ENCODE measurements at regions not wholly inside any gene's neighbourhood (a gene's known extent, or its start where the extent isn't known, plus 50 kb on each side); places are given as distances from the start of the nearest gene placed in this dataset.
"Not testable (repeated sequence)": the region's sequence is repeated elsewhere in the genome, so short reads cannot be mapped to it uniquely, and the experiment has no call there.

DNA sequence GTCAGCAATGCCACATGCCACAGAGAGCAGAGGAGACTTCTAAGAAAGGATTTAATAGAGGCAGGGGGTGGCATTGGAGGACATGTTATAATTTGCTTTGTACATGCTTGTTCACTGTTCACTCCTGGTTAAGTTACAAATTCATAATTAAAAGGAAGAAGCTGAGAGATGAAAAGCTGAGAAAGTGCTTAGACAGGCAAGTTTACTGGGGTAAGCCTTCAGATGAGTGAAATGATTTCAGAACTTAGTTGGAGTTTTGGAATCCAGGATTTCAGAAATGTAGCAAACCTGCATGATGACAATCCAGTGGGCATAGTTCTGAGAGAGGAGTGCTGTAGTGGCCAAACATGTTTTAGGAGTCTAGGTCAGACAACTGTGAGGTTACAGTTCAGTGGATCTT lies 67.3 kb upstream of the FBXO33 start:
- no peak for TF ChIP-seq CTCF (IDR thresholded peaks at IDR 0.05)
- no peaks in the 10 kb centered on the region for H3K4me1 ChIP-seq (ENCODE audit: low read depth)
- H3K4me3 ChIP-seq: no peak overlapping the region
- H3K9me3 ChIP-seq: peaks cover 9% of the 10 kb centered on the region
- no peaks in the 10 kb centered on the region for H3K36me3 ChIP-seq (ENCODE audit: low read depth)
- ATAC-seq: no peak
- intact Hi-C loops (cut with DNase I, micrococcal nuclease): no loop called here
- no peak for DNase-seq

GRCh38 chr14:39497677-39498076 lies 65.4 kb upstream of the FBXO33 start:
- intact Hi-C loops (cut with DNase I, micrococcal nuclease); H3K4me1 ChIP-seq (ENCODE audit: low read depth); H3K9me3 ChIP-seq: not testable (repeated sequence)

DNA sequence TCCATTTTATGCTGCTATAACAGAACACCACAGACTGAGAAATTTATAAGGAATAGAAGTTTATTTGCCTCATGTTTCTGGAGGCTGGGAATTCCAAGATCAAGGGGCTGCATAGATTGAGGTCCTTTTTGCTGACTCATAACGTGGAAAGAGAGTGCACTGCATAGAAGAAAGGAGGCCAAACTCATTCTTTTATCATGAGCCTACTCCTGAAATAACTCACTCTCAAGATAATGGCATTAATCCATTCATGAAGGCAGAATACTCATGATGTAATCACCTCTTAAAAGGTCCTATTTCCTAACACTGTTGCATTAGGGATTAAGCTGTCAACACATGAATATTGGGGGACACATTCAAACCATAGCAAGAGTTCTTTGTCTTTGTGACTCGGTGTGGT lies 60.0 kb upstream of the FBXO33 start:
- Histone ChIP-seq H3K4me3 (no peak overlapping the region), H3K4me1 (ENCODE audit: low read depth) (peaks cover 3% of the 10 kb centered on the region), H3K36me3 (ENCODE audit: low read depth) (no peaks in the 10 kb centered on the region), H3K9me3 (peaks cover 9% of the 10 kb centered on the region)
- no peak for ATAC-seq
- intact Hi-C loops (cut with DNase I, micrococcal nuclease): no loop called here
- TF ChIP-seq CTCF (IDR thresholded peaks at IDR 0.05): no peak
- DNase-seq: no peak

More at GRCh38 chr14:39497677-39498076, 65.4 kb upstream of the FBXO33 start:
- not testable (repeated sequence) for H3K36me3 ChIP-seq (ENCODE audit: low read depth); DNase-seq; H3K4me3 ChIP-seq; ATAC-seq

GRCh38 chr14:39491134-39491571 lies 58.9 kb upstream of the FBXO33 start:
- no peak for TF ChIP-seq CTCF (IDR thresholded peaks at IDR 0.05)
- intact Hi-C loops (cut with DNase I, micrococcal nuclease): no loop called here
- no peaks in the 10 kb centered on the region for H3K36me3 ChIP-seq (ENCODE audit: low read depth)
- ATAC-seq (no peak), DNase-seq (no peak)
- peaks cover 3% of the 10 kb centered on the region for H3K4me1 ChIP-seq (ENCODE audit: low read depth)
- H3K4me3 ChIP-seq: no peak overlapping the region
- H3K9me3 ChIP-seq: peaks cover 3% of the 10 kb centered on the region

- ATAC-seq: no peak
- intact Hi-C loops (cut with DNase I, micrococcal nuclease): no loop called here
- DNase-seq: no peak
- Histone ChIP-seq H3K4me3 (no peak overlapping the region), H3K36me3 (ENCODE audit: low read depth) (no peaks in the 10 kb centered on the region), H3K4me1 (ENCODE audit: low read depth) (peaks cover 3% of the 10 kb centered on the region), H3K9me3 (no peaks in the 10 kb centered on the region)
- TF ChIP-seq CTCF (IDR thresholded peaks at IDR 0.05): no peak
Observed at GRCh38 chr14:39488600-39488999, 56.4 kb upstream of the FBXO33 start.

DNA sequence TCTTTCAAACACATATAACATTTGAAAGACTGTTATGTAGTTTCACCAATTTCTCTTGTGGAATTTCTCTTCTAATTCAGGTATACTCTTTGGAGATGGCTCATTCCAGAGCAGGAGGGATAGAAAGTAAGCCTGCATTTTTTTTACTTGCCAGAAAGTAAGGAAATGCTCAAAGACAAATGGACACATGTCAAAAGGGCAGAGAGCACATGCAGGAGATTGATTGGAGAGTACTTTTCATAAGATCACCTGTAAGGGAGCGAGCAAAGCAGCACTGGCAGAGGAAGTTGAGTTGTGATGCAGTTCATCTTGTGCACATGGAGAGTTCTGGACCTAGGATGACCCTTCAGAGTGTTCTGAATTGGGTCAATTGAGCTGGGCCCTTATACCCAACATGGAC lies 51.4 kb upstream of the FBXO33 start:
- ATAC-seq (no peak), DNase-seq (no peak)
- Histone ChIP-seq H3K4me3 (no peak overlapping the region), H3K9me3 (no peaks in the 10 kb centered on the region), H3K4me1 (ENCODE audit: low read depth) (no peaks in the 10 kb centered on the region), H3K36me3 (ENCODE audit: low read depth) (no peaks in the 10 kb centered on the region)
- intact Hi-C loops (cut with DNase I, micrococcal nuclease): no loop called here
- no peak for TF ChIP-seq CTCF (IDR thresholded peaks at IDR 0.05)
